Psoas muscle (tissue), 7 donors: ENCODE measurements at regions not wholly inside any gene's neighbourhood (a gene's known extent, or its start where the extent isn't known, plus 50 kb on each side); places are given as distances from the start of the nearest gene placed in this dataset.

ENCODE experiments used
- ATAC-seq, 4 donors: fragments of 200-7000 bp; cut with Tn5 transposase; one replicate each; pipeline ENCODE4 v1.9.1; 2020; ENCODE audit warnings: moderate library complexity in 3 of 4, mild to moderate bottlenecking in 2 of 4
- DNase-seq, 2 donors: peaks; one replicate each; pipeline ENCODE4 v3.0.0-alpha.2; 2020
- H3K27ac ChIP-seq: fragments of 200-600 bp; one replicate; pipeline ENCODE4 v1.8.0; 2022
- H3K27me3 ChIP-seq, 3 donors: fragments of 200-600 bp in 1 of 3; one replicate each; pipeline versions ENCODE4 v1.6.1 to v1.8.0; 2013 to 2022; ENCODE audit warnings: low read length in 2 of 3, mild to moderate bottlenecking in 2 of 3, moderate library complexity in 1 of 3; ENCODE audit not compliant: insufficient read depth in 3 of 3
- H3K36me3 ChIP-seq, 2 donors: fragments of 200-600 bp in 1 of 2; one replicate each; pipeline versions ENCODE4 v1.6.1 to v1.8.0; 2013 to 2022; ENCODE audit warnings: low read depth in 1 of 2, mild to moderate bottlenecking in 1 of 2, moderate library complexity in 1 of 2; ENCODE audit not compliant: insufficient read depth in 1 of 2
- H3K4me1 ChIP-seq: fragments of 200-600 bp; one replicate; pipeline ENCODE4 v1.8.0; 2022
- H3K4me3 ChIP-seq: fragments of 200-600 bp; one replicate; pipeline ENCODE4 v1.8.0; 2022; ENCODE audit warnings: mild to moderate bottlenecking
- H3K9me3 ChIP-seq: fragments of 200-600 bp; one replicate; pipeline ENCODE4 v1.8.0; 2022
- WGBS, 3 donors: extraction: QIAGEN DNeasy Blood & Tissue Kit; methylation state at CpG; one replicate each; pipeline versions ENCODE4 v1.1.6 to v1.1.7; 2013; 5-methylcytosine and 5-hydroxymethylcytosine counted together
- intact Hi-C, 2 donors: fragments of 100-400 bp; cut with DNase I; formaldehyde crosslinking; loops; one replicate each; pipeline versions ENCODE4 v1.11.0 to v1.14.2; 2022
- TF ChIP-seq, protein P1 (sequence below): fragments of 200-600 bp; IDR thresholded peaks from one replicate; pipeline ENCODE4 v1.8.0; 2022; ENCODE audit warnings: antibody characterized with exemption
- donor health status: healthy with polysubstance abuse.
- donor health status: DM: no; HTN: no; CAD: no; lungs with moderate emphysema.
- donor health status: Bipolar disorder and iron deficiency.
- donor health status: healthy.
- donor health status: DM: yes; HTN: yes; CAD: no.
- donor health status: DM: no; HTN: no; CAD: no.
- donor health status: DM: yes; HTN: yes; CAD: no.

- 82 to 100% (median 94%) methylated on average over 3 of the region's 3 CpGs for WGBS, 3 donors
- no peak for ATAC-seq
- no peak for DNase-seq
- Histone ChIP-seq H3K4me3 (no peak overlapping the region), H3K9me3 (no peaks in the 10 kb centered on the region), H3K27ac (no peak overlapping the region), H3K4me1 (no peaks in the 10 kb centered on the region), H3K36me3 (no peaks in the 10 kb centered on the region), H3K27me3 (peaks cover 0 to 22% (median 0%) of the 10 kb centered on the region in 3 donors)
- TF ChIP-seq, protein P1, sequence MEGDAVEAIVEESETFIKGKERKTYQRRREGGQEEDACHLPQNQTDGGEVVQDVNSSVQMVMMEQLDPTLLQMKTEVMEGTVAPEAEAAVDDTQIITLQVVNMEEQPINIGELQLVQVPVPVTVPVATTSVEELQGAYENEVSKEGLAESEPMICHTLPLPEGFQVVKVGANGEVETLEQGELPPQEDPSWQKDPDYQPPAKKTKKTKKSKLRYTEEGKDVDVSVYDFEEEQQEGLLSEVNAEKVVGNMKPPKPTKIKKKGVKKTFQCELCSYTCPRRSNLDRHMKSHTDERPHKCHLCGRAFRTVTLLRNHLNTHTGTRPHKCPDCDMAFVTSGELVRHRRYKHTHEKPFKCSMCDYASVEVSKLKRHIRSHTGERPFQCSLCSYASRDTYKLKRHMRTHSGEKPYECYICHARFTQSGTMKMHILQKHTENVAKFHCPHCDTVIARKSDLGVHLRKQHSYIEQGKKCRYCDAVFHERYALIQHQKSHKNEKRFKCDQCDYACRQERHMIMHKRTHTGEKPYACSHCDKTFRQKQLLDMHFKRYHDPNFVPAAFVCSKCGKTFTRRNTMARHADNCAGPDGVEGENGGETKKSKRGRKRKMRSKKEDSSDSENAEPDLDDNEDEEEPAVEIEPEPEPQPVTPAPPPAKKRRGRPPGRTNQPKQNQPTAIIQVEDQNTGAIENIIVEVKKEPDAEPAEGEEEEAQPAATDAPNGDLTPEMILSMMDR, result no peak
- intact Hi-C loops, result no loop called here
Measured at GRCh38 chrX:11913001-11913400, 155.0 kb downstream of the MSL3 start.

DNA sequence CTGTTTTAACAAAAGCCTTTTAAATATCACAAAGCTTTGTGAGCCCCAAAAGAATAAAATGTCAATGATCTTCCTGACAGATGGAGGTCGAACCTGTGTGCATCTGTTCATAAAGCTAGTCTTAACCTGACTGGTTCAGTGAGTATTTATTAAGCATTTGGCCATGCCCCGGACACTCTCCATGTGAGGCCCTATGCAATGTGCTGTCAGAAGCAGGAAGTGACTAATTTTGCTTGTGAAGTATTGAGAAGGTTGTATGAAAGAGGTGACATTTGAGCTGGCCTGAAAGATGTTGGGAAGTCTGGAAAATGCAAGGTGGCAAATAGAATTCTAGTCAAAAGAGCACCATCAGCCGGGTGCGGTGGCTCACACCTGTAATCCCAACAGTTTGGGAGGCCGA lies 171.4 kb downstream of the MSL3 start:
- Histone ChIP-seq H3K4me3 (no peak overlapping the region), H3K36me3 (no peaks in the 10 kb centered on the region), H3K27ac (no peak overlapping the region), H3K4me1 (no peaks in the 10 kb centered on the region), H3K9me3 (peaks cover 14% of the 10 kb centered on the region), H3K27me3 (no peaks in the 10 kb centered on the region)
- TF ChIP-seq, protein P1, result no peak
- 45 to 56% (median 48%) methylated on average over 5 of the region's 5 CpGs for WGBS, 3 donors
- intact Hi-C loops, result no loop called here
- DNase-seq (no peak), ATAC-seq (no peak)

- DNase-seq, result no peak
- TF ChIP-seq, protein P1, result no peak
- Histone ChIP-seq H3K27me3 (no peaks in the 10 kb centered on the region), H3K4me1 (no peaks in the 10 kb centered on the region), H3K27ac (no peak overlapping the region), H3K36me3 (no peaks in the 10 kb centered on the region), H3K9me3 (peaks cover 15% of the 10 kb centered on the region), H3K4me3 (no peak overlapping the region)
- WGBS, 3 donors, result 70 to 91% (median 87%) methylated on average over 1 of the region's 1 CpG
- ATAC-seq, result no peak
- intact Hi-C loops, result no loop called here
Measured at GRCh38 chrX:11932423-11932822, 174.4 kb downstream of the MSL3 start.

- DNase-seq (no peak), ATAC-seq (no peak)
- H3K4me1 ChIP-seq, result no peaks in the 10 kb centered on the region
- no peaks in the 10 kb centered on the region for H3K36me3 ChIP-seq
- intact Hi-C loops, result no loop called here
- no peak overlapping the region for H3K27ac ChIP-seq
- no peak overlapping the region for H3K4me3 ChIP-seq
- 71 to 100% (median 78%) methylated on average over 1 of the region's 1 CpG for WGBS, 3 donors
- TF ChIP-seq, protein P1, result no peak
- H3K27me3 ChIP-seq, result no peaks in the 10 kb centered on the region
- peaks cover 9% of the 10 kb centered on the region for H3K9me3 ChIP-seq
Measured at GRCh38 chrX:11934089-11934488, 176.1 kb downstream of the MSL3 start.

DNA sequence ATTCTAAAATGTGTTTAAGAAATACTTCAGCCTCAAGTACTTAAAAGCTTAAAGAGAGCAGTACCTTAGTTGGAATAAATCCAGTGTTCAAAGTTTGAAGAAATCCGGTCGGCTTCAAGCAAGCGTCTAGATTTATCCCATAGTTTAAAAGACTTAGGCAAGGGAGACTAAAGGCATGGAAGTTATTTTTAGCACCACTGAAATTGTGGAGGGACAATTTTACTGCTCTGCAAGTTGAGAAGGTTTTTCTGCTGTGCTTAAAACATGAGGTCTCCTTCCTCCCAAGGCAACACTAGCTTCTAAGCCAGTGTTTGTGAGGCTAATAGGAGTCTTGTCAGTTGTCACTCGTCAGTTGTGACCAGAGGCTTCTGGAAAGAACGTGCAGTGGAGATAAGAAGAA lies 183.5 kb downstream of the MSL3 start:
- intact Hi-C loops, result no loop called here
- TF ChIP-seq, protein P1, result no peak
- Histone ChIP-seq H3K4me1 (no peaks in the 10 kb centered on the region), H3K36me3 (no peaks in the 10 kb centered on the region), H3K4me3 (no peak overlapping the region), H3K9me3 (peaks cover 4% of the 10 kb centered on the region), H3K27ac (no peak overlapping the region), H3K27me3 (no peaks in the 10 kb centered on the region)
- ATAC-seq (no peak), DNase-seq (no peak)
- WGBS, 3 donors, result 34 to 58% (median 49%) methylated on average over 5 of the region's 5 CpGs
